Stimulated activated CD4-positive, alpha-beta T cell treated with anti-CD3 and anti-CD28 coated beads, Interleukin-2, amount 100 ng/mL, for 48 hours (primary cell): ENCODE measurements at regions not wholly inside any gene's neighbourhood (a gene's known extent, or its start where the extent isn't known, plus 50 kb on each side); places are given as distances from the start of the nearest gene placed in this dataset.
"Not testable (repeated sequence)": the region's sequence is repeated elsewhere in the genome, so short reads cannot be mapped to it uniquely, and the experiment has no call there.

Experiments
- DNase-seq, 2 donors: peaks; one replicate each; pipeline ENCODE4 v3.0.0-alpha.2; 2020

DNA sequence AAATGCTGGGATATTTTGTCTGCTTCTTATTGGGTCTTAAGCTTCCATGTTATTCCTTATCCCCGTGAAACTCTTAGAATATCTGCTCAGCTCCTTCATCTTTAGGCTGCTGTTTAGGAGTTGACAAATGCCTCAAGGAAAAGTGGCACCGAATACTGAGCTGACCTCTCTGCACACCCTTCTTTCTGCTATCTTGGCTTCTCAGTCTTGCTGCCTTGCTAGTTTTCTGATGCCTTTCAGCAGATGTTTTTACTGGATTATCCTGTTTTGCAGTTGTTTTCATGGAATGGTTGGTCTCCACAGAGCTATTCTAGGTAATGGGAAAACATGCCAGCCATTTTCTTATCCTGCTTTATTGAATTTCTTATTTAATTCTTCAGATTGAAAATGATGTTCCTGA lies 86.3 kb downstream of the GYPE start:
- no peak for DNase-seq

GRCh38 chr4:143817866-143818265 lies 87.5 kb downstream of the GYPE start:
- DNase-seq, result not testable (repeated sequence)

GRCh38 chr4:143815375-143815774 lies 90.0 kb downstream of the GYPE start:
- not testable (repeated sequence) for DNase-seq

DNA sequence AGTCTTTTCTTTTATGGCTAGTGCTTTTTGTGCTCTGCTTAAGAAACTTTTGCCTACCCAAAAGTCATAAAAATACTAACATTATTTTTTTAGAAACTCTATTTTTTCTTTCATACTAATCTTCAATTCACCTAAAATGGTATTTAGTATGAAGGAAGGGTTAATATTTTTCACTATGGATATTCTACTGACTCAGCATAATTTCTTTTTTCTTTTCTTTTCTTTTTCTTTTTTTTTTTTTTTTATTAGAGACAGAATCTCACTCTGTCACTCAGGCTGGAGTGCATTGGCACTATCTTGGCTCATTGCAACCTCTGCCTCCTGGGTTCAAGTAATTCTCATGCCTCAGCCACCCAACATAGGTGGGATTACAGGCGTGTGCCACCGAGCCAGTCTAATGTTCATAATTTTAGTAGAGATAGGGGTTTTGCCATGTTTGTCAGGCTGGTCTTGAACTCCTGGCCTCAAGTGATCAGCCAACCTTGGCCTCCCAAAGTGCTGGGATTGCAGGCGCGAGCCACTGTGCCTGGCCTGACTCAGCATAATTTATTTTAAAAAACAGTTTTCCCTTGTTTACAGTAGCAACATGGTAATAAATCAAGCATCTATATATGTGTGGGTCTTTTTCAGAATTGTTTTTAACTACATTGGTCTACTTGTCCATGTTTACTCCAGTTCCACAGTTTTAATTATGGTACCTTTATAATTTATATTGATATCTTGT lies 91.8 kb downstream of the GYPE start:
- not testable (repeated sequence) for DNase-seq

DNA sequence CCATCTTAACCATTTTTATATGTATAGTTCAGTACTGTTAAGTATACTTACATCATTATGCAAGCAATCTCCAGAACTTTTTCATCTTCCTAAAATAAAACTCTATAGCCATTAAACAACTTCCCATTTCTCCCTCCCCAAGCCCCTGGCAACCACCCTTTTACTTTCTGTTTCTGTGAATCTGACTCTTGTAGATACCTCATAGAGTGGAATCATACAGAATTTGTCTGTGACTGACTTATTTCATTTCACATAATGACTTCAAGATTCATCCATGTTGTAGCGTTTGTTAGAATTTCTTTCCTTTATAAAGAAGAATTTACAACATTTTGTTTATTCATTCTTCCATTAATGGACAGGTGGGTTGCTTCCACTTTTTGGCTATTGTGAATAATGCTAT lies 91.2 kb upstream of the FREM3 start:
- not testable (repeated sequence) for DNase-seq

GRCh38 chr4:143790425-143790824 lies 90.0 kb upstream of the FREM3 start:
- not testable (repeated sequence) for DNase-seq

DNA sequence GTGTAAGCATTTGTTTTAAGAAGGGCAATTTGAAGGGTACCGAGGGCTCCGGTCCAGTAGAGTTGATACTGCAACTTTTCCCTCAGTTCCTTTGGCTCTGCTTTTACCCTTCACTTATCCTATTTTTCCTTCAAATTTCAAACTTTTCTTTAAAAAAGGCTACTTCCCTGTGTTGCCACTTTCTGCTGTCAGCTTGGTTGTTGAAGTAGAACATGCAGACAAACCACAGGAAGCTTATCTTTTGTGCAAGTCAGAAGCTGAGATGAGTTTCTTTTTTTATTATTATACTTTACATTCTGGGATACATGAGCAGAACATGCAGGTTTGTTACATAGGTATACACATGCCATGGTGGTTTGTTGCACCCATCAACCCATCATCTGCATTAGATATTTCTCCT lies 89.1 kb upstream of the FREM3 start:
- DNase-seq, result not testable (repeated sequence)

GRCh38 chr4:143784567-143784966 lies 84.1 kb upstream of the FREM3 start:
- no peak for DNase-seq

GRCh38 chr4:143782521-143782920 lies 82.0 kb upstream of the FREM3 start:
- DNase-seq, result no peak

GRCh38 chr4:143773998-143774895 lies 73.8 kb upstream of the FREM3 start:
- peak; percentile 15 to 23 for DNase-seq

DNA sequence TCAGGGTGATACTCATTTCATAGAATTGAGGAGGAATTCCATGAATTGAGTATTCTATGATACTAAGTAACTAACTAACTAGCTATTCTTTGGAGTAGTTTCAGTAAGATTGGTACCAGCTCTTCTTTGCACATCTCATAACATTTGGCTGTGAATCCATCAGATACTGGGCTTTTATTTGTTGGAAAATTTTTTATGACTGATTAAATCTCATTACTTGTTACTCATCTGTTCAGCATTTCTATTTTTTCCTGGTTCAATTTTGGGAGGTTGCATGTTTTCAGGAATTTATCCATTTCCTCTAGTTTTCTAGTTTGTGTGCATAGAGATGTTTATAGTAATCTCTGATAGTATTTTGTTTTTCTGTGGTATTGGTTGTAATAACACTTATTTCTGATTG lies 70.8 kb upstream of the FREM3 start:
- no peak for DNase-seq

GRCh38 chr4:143768007-143768591 lies 67.6 kb upstream of the FREM3 start:
- DNase-seq, result no peak

DNA sequence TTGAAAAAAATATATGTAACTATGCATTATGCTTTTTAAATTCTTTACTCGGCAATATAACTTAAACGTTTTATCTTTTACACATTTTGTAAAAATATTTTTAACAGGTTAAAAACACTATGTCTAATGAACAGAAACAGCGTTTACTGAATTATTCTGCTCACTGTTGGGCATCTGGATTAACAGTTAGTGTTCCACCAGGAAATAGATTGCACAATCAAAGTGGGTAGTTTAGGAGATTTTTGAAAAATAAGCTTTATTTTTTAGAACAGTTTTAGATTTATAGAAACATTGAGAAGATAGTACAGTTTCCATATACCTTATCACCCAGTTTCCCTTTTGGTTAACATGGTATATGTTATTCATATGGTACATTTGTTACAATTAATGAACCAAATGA lies 63.1 kb upstream of the FREM3 start:
- DNase-seq, result no peak

DNA sequence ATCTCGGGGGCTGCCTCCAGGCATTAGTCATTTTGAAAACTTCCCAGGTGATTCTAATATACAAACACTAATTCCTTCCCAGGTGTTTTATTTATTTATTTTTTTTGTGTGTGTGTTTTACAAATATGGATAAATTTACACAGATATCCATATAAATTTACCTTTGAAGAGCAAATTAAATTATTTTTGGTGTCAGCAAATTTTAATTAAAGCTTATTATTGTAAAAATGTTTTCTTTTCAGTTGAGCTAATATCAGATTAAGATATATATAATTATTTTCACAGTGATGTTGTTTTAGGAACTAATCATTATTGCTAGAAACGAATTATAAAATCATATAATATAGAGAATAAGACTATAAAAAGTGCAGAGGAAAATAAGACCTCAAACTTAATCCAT lies 62.0 kb upstream of the FREM3 start:
- no peak for DNase-seq
